GM19025 (cell line): ENCODE measurements at regions not wholly inside any gene's neighbourhood (a gene's known extent, or its start where the extent isn't known, plus 50 kb on each side); places are given as distances from the start of the nearest gene placed in this dataset.

ENCODE experiments used
- ATAC-seq: cut with Tn5 transposase; IDR thresholded peaks from one replicate; pipeline ENCODE4 v1.9.1; 2021; ENCODE audit warnings: mild to moderate bottlenecking, low read depth, moderate library complexity; ENCODE audit not compliant: unreplicated experiment

DNA sequence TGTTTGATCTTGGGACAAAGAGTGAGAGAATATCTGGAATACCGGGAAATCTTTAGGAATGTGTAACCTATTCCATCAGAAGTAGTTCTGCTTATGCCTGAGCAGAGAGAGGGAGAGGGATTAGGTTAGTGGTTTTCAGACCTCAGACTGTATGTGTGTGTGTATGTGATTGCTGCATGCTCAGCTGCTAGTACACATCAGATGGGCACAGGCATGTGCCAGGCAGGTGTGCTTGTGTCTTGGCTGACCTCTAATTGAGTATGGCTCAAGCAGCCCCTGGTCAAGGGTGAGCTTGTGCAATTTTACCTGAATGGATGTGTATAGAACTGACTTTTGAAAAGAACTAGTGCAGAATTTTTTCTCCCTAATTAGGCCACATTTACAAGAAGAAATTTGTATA, 91.2 kb downstream of the INSIG2 start:
- no peak for ATAC-seq

DNA sequence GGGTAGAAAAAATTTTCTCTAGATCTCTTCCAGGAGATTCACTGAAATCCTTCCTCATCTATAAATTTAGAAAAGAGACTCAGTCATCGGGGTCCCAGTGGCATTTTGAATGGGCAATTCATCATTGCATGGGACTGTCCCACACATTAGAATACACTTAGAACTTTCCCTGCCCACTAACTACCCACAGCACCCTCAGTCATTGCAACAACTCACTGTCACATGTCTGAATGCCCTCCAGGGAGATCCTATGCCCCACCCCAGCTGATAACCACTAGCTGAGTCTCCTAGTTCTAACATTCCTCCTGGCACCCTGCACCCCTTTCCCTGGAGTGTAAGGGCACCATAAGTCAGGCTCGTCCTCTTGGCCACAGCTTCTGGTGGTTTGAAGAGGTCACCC, 89.6 kb downstream of the INSIG2 start:
- no peak for ATAC-seq

DNA sequence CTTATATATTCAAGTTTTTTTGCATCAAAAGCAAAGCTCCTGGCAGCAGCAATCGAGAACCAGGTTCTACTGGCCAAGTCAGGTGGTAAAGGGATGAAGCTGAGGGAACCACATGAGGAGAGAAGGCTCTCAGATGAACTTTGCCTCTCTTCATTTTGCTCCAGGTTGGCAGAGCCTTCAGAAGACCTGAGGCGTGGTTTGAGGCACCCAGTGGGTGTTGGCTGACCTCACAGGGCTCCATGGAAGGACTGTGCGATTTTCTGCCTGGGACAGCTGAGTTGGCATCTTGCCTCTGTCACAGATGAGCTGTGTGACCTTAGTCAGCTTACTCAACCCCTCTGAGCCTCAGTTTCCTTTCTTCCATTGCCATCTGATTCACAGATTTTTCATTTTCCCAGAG, 89.0 kb downstream of the INSIG2 start:
- ATAC-seq: no peak

DNA sequence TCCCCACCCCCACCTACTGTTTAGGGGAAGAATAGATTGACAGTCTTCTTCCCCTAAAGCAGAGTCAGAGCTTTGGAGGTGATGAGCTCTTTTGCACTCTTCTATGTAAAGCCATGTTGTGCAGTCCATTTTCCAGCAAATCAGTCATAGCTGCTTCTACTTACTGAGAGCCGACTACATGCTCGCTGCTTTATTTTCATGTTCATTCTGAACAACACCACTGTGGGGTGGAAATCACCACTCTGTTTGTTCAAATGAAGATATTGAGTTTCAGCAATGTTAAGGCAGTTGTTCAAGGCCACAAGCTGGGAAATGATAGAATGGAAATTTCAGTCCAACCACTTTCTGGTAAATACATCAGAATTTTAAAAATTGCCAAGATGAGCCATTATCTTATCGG, 88.3 kb downstream of the INSIG2 start:
- no peak for ATAC-seq

DNA sequence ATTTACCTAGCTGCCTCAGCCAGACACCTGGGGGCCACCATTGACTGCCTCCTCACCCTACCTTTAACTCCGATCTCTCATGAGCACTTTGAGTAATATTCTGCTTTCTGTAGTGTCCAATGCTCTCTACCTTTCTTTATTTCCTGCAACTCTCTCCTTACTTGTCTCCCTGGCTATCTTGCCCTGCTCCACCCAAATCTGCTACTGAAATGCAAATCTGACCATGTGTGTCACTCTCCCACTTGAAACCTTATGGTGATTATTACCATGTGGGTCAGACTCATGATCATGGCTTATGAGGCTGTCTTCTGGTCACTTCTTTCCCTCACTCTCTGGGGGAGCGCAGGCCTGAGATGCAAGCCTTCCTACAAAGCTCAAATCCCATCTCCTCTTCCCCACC, 83.3 kb downstream of the INSIG2 start:
- ATAC-seq: no peak

DNA sequence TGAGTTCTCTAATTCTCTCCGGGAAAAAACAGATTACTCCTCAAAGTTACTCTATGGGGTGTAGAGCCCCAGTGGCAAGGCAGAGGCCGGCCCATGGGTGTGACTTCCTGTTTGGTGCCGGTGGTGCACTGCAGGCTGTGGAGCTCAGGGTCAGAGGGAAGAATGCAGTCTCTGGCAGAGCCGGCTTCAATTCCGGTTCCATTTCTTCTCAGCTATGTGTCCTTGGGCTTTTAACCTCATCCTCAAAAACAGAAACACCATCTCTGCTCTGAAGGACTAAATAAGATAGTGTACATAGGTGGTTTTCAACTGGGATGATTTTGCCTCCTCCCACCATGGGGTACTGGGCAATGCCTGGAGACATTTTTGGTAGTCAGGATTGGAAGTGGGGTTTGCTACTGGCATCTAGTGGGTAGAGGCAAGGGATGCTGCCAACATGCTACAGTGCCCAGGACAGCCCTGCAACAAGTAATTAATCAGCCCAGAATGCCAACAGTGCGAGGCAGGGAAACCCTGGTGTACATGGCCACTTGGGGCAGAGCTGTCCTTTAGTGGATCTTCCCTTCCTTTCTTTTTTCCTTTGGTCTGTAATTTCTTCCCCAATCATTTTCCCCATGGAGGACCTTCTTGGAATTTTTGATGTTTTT, 81.2 kb downstream of the INSIG2 start:
- no peak for ATAC-seq

DNA sequence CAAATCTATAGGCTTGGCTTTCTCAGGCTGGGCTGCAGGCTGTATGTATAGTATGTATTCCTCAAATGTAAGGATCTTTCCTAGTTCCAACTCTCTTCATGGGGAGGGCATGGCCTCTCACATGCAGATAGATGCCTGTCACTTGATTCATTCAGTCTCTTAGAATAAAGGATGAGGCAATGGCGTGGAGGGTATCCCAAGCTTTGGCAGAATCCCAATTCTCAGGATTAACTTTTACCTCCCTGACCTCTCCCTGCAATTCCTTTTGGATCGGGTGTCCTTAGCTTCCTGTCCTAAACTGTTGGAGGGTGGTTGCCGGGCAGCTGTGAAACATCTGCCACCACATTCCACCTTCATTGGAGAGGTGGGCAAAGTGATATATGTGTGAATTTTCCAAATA, 80.3 kb downstream of the INSIG2 start:
- ATAC-seq: no peak

DNA sequence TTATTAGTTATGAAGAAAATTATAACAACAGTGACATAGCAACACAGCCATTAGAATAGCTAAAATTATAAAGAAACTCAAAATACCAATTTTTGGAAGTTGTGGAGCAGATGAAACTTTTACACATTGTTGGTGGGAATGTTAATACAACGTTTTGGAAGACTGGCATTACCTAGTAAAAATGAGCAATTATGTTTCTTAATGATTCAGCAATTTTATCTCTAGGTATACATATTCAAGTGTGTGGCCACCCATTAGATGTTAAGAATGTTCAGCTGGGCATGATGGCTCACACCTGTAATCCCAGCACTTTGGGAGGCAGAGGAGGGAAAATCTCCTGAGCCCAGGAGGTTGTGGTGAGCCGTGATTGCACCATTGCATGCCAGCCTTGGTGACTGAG, 78.8 kb downstream of the INSIG2 start:
- no peak for ATAC-seq

DNA sequence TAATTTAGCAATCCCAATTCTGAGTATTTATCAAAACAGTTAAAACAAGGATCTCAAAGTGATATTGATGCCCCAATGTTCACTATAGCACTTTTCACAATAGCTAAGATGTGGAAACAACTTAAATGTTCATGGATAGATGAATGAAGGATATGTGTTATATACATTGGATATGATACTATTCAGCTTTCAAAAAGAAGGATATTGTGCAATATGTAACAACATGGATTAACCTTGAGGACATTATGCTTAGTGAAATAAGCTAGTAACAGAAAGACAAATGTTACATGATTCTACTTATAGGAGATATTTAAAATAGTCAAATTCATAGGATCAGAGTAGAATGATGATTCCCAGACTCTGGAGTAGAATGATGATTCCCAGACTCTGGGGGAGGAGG, 78.0 kb downstream of the INSIG2 start:
- ATAC-seq: no peak

DNA sequence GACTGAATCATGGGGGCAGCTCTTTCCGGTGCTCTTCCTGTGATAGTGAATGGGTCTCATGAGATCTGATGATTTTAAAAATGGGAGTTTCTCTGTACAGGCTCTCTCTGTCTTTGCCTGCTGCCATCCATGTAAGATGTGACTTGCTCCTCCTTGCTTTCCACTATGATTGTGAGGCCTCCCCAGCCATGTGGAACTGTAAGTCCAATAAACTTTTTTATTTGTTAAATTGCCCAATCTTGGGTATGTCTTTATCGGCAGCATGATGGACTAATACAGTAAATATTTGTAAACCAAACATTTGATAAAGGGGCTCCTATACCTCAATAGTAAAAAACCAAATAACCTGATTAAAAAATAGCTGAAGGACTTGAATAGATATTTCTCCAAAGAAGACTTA, 77.3 kb downstream of the INSIG2 start:
- ATAC-seq: no peak
